ENCODE measurements at regions not wholly inside any gene's neighbourhood (a gene's known extent, or its start where the extent isn't known, plus 50 kb on each side); places are given as distances from the start of the nearest gene placed in this dataset.

GRCh38 chr4:20178902-20179576 is 72.7 kb upstream of the SLIT2 start:
- Histone ChIP-seq H3K36me3 (replicated peaks in 1 of 2; ENCODE audit: insufficient read depth in 1 of 2, low read depth in 2 of 2) (no peaks in the 10 kb centered on the region), H3K27ac (no peak overlapping the region), H3K9me3 (no peaks in the 10 kb centered on the region), H3K4me1 (no peaks in the 10 kb centered on the region), H3K4me3 (no peak overlapping the region), H3K27me3 (no peaks in the 10 kb centered on the region)
- intact Hi-C loops (cut with DNase I) = no loop called here
- TF ChIP-seq POLR2A (IDR thresholded peaks at IDR 0.05) (no peak), CTCF (IDR thresholded peaks at IDR 0.05) (no peak)
- 66 to 82% methylated on average over 12 to 20 of the region's 24 CpGs for WGBS, 2 donors
- DNase-seq (no peak), ATAC-seq (no peak)

GRCh38 chr4:20176881-20177280 is 74.8 kb upstream of the SLIT2 start:
- intact Hi-C loops (cut with DNase I) = no loop called here
- H3K4me1 ChIP-seq = no peaks in the 10 kb centered on the region
- H3K36me3 ChIP-seq (replicated peaks in 1 of 2; ENCODE audit: insufficient read depth in 1 of 2, low read depth in 2 of 2) = no peaks in the 10 kb centered on the region
- H3K4me3 ChIP-seq = no peak overlapping the region
- no peak for TF ChIP-seq POLR2A (IDR thresholded peaks at IDR 0.05)
- no peak for TF ChIP-seq CTCF (IDR thresholded peaks at IDR 0.05)
- no peak overlapping the region for H3K27ac ChIP-seq
- DNase-seq (no peak), ATAC-seq (no peak)
- H3K9me3 ChIP-seq = no peaks in the 10 kb centered on the region
- WGBS, 2 donors = 53 to 66% methylated on average over 2 of the region's 2 CpGs
- H3K27me3 ChIP-seq = no peaks in the 10 kb centered on the region

GRCh38 chr4:20172070-20172760 is 79.5 kb upstream of the SLIT2 start:
- TF ChIP-seq POLR2A (IDR thresholded peaks at IDR 0.05) (no peak), CTCF (IDR thresholded peaks at IDR 0.05) (no peak)
- Histone ChIP-seq H3K27me3 (no peaks in the 10 kb centered on the region), H3K36me3 (replicated peaks in 1 of 2; ENCODE audit: insufficient read depth in 1 of 2, low read depth in 2 of 2) (no peaks in the 10 kb centered on the region), H3K27ac (no peak overlapping the region), H3K4me1 (no peaks in the 10 kb centered on the region), H3K4me3 (no peak overlapping the region), H3K9me3 (no peaks in the 10 kb centered on the region)
- intact Hi-C loops (cut with DNase I) = no loop called here
- WGBS, 2 donors = 52 to 64% methylated on average over 1 of the region's 1 CpG
- ATAC-seq = no peak
- no peak for DNase-seq

GRCh38 chr4:20166544-20166943 is 85.2 kb upstream of the SLIT2 start:
- no peak overlapping the region for H3K4me3 ChIP-seq
- TF ChIP-seq CTCF (IDR thresholded peaks at IDR 0.05) = no peak
- no peak for TF ChIP-seq POLR2A (IDR thresholded peaks at IDR 0.05)
- H3K36me3 ChIP-seq (replicated peaks in 1 of 2; ENCODE audit: insufficient read depth in 1 of 2, low read depth in 2 of 2) = no peaks in the 10 kb centered on the region
- intact Hi-C loops (cut with DNase I) = no loop called here
- H3K27ac ChIP-seq = no peak overlapping the region
- no peak for ATAC-seq
- H3K4me1 ChIP-seq = no peaks in the 10 kb centered on the region
- WGBS, 2 donors = 38 to 71% methylated on average over 3 of the region's 3 CpGs
- H3K9me3 ChIP-seq = no peaks in the 10 kb centered on the region
- no peaks in the 10 kb centered on the region for H3K27me3 ChIP-seq
- no peak for DNase-seq

- intact Hi-C loops (cut with DNase I) = no loop called here
- 45 to 46% methylated on average over 2 of the region's 2 CpGs for WGBS, 2 donors
- H3K27me3 ChIP-seq = no peaks in the 10 kb centered on the region
- no peak for ATAC-seq
- H3K27ac ChIP-seq = no peak overlapping the region
- no peaks in the 10 kb centered on the region for H3K36me3 ChIP-seq (replicated peaks in 1 of 2; ENCODE audit: insufficient read depth in 1 of 2, low read depth in 2 of 2)
- H3K4me3 ChIP-seq = no peak overlapping the region
- no peak for TF ChIP-seq CTCF (IDR thresholded peaks at IDR 0.05)
- no peak for TF ChIP-seq POLR2A (IDR thresholded peaks at IDR 0.05)
- H3K9me3 ChIP-seq = no peaks in the 10 kb centered on the region
- DNase-seq = no peak
- no peaks in the 10 kb centered on the region for H3K4me1 ChIP-seq
Measured at GRCh38 chr4:20159516-20159915, 92.2 kb upstream of the SLIT2 start.
